ENCODE measurements at regions not wholly inside any gene's neighbourhood (a gene's known extent, or its start where the extent isn't known, plus 50 kb on each side); places are given as distances from the start of the nearest gene placed in this dataset.

DNA sequence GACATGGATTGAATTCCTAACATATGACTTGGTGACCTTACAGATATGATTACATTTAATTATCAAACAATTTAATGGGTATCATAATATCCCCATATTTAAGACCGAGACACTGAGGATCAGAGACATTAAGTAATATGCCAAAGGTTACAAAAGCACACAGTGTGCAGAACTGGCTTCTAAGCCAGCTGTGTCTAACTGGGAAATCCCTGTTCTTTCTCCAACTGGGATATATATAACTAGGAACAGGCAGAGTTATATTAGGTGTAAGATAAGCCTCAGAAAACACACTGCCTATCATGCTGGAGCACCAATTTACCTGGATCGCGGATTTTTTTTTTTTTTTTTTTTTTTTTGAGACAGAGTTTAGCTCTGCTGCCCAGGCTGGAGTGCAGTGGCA, 88.3 kb upstream of the ADGRL2 start:
- TF ChIP-seq, protein P1, sequence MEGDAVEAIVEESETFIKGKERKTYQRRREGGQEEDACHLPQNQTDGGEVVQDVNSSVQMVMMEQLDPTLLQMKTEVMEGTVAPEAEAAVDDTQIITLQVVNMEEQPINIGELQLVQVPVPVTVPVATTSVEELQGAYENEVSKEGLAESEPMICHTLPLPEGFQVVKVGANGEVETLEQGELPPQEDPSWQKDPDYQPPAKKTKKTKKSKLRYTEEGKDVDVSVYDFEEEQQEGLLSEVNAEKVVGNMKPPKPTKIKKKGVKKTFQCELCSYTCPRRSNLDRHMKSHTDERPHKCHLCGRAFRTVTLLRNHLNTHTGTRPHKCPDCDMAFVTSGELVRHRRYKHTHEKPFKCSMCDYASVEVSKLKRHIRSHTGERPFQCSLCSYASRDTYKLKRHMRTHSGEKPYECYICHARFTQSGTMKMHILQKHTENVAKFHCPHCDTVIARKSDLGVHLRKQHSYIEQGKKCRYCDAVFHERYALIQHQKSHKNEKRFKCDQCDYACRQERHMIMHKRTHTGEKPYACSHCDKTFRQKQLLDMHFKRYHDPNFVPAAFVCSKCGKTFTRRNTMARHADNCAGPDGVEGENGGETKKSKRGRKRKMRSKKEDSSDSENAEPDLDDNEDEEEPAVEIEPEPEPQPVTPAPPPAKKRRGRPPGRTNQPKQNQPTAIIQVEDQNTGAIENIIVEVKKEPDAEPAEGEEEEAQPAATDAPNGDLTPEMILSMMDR (IDR thresholded peaks at IDR 0.05 in 8 of 11, conservative IDR thresholded peaks at IDR 0.05 in 3 of 11) = no peak
- TF ChIP-seq POLR2AphosphoS5 (IDR thresholded peaks at IDR 0.05) (no peak), POLR2A (IDR thresholded peaks at IDR 0.05) (no peak)
